IMR-90 (cell line): ENCODE measurements at regions not wholly inside any gene's neighbourhood (a gene's known extent, or its start where the extent isn't known, plus 50 kb on each side); places are given as distances from the start of the nearest gene placed in this dataset.

ENCODE experiments used
- ATAC-seq: fragments of 200-7000 bp; cut with Tn5 transposase; 2 replicates; pipeline ENCODE4 v1.9.1; 2020; ENCODE audit warnings: low read depth, mild to moderate bottlenecking, moderate library complexity
- BruUV-seq: library from RNA; stranded (reverse); fragments of 400-500 nt; replicated peaks from 2 replicates; lab custom pipeline; 2021; lab: Mats Ljungman, UMichigan
- CTCF ChIA-PET: fragments of 300-600 bp; formaldehyde crosslinking; extraction: SDS; loops from one replicate; lab custom pipeline; 2021; ENCODE audit warnings: antibody characterized with exemption; lab: Yijun Ruan, JAX
- POLR2A ChIA-PET: fragments of 300-600 bp; sonication (Branson Sonifier 250); formaldehyde crosslinking; loops from one replicate; lab custom pipeline; 2022; ENCODE audit warnings: antibody characterized with exemption; ENCODE audit not compliant: unreplicated experiment; lab: Charles Lee
- DNase-seq: peaks from one replicate; pipeline ENCODE4 v3.0.0; 2013
- H2AFZ ChIP-seq: replicated peaks from 2 replicates; pipeline ENCODE3; 2013; ENCODE audit warnings: low read length, mild to moderate bottlenecking; ENCODE audit not compliant: poor library complexity
- H2AK5ac ChIP-seq: 2 replicates; pipeline ENCODE4 v1.6.1; 2013; ENCODE audit warnings: low read depth, low read length, inconsistent platforms
- H2AK9ac ChIP-seq: replicated peaks from 2 replicates; pipeline ENCODE3; 2013; ENCODE audit warnings: mild to moderate bottlenecking, low read depth, low read length, moderate library complexity; ENCODE audit not compliant: poor library complexity
- H2BK120ac ChIP-seq: 2 replicates; pipeline ENCODE4 v1.6.1; 2013; ENCODE audit warnings: low read depth, low read length, inconsistent platforms
- H2BK15ac ChIP-seq: 3 replicates; pipeline ENCODE4 v1.6.1; 2013; ENCODE audit warnings: low read depth, low read length, inconsistent platforms
- H2BK20ac ChIP-seq: 2 replicates; pipeline ENCODE4 v1.6.1; 2013; ENCODE audit warnings: low read depth, mild to moderate bottlenecking, inconsistent platforms, low read length, moderate library complexity
- H2BK5ac ChIP-seq: 2 replicates; pipeline ENCODE4 v1.6.1; 2013; ENCODE audit warnings: mild to moderate bottlenecking, low read depth, low read length, inconsistent platforms; ENCODE audit not compliant: poor library complexity, severe bottlenecking
- H3K14ac ChIP-seq: replicated peaks from 2 replicates; pipeline ENCODE4 v1.6.1; 2013; ENCODE audit warnings: low read depth, low read length, inconsistent platforms
- H3K18ac ChIP-seq: 2 replicates; pipeline ENCODE4 v1.6.1; 2013; ENCODE audit warnings: low read depth, low read length, control low read depth
- H3K23ac ChIP-seq: 2 replicates; pipeline ENCODE4 v1.6.1; 2013; ENCODE audit warnings: low read depth, low read length, inconsistent platforms
- H3K27ac ChIP-seq: 2 replicates; pipeline ENCODE4 v1.5.1; 2013; ENCODE audit warnings: mild to moderate bottlenecking, control low read depth, low read length; ENCODE audit not compliant: insufficient read depth
- H3K27me3 ChIP-seq: 2 replicates; pipeline ENCODE4 v1.6.1; 2013; ENCODE audit warnings: low read length; ENCODE audit not compliant: control insufficient read depth, insufficient read depth
- H3K36me3 ChIP-seq: 2 replicates; pipeline ENCODE4 v1.6.1; 2013; ENCODE audit warnings: low read length, mixed read lengths; ENCODE audit not compliant: control insufficient read depth, insufficient read depth
- H3K4ac ChIP-seq: 2 replicates; pipeline ENCODE4 v1.6.1; 2013; ENCODE audit warnings: low read depth, low read length, inconsistent platforms
- H3K4me1 ChIP-seq: 2 replicates; pipeline ENCODE4 v1.6.1; 2013; ENCODE audit warnings: low read length, mixed read lengths; ENCODE audit not compliant: control insufficient read depth, insufficient read depth
- H3K4me2 ChIP-seq: 2 replicates; pipeline ENCODE4 v1.6.1; 2013; ENCODE audit warnings: low read depth, mild to moderate bottlenecking, control low read depth, low read length, moderate library complexity
- H3K4me3 ChIP-seq: 2 replicates; pipeline ENCODE4 v1.5.1; 2013; ENCODE audit warnings: low read depth, mild to moderate bottlenecking, control low read depth, low read length, moderate library complexity; ENCODE audit not compliant: insufficient read depth
- H3K56ac ChIP-seq: 2 replicates; pipeline ENCODE4 v1.6.1; 2013; ENCODE audit warnings: low read length, inconsistent platforms; ENCODE audit not compliant: insufficient read depth; ENCODE audit errors: extremely low read depth
- H3K79me1 ChIP-seq, 2 experiments: 2 replicates each; pipeline ENCODE4 v1.6.1; 2013; ENCODE audit warnings: low read length in 2 of 2, inconsistent platforms in 1 of 2, low read depth in 1 of 2
- H3K9ac ChIP-seq: 2 replicates; pipeline ENCODE4 v1.6.1; 2013; ENCODE audit warnings: low read depth, low read length, control low read depth
- H3K9me1 ChIP-seq: 2 replicates; pipeline ENCODE4 v1.6.1; 2013; ENCODE audit warnings: low read length, inconsistent platforms; ENCODE audit not compliant: insufficient read depth
- H3K9me3 ChIP-seq: 2 replicates; pipeline ENCODE4 v1.6.1; 2013; ENCODE audit warnings: low read length; ENCODE audit not compliant: control insufficient read depth, insufficient read depth
- H4K20me1 ChIP-seq: 2 replicates; pipeline ENCODE4 v1.6.1; 2013; ENCODE audit warnings: low read length, inconsistent platforms; ENCODE audit not compliant: insufficient read depth
- H4K5ac ChIP-seq: 2 replicates; pipeline ENCODE4 v1.6.1; 2013; ENCODE audit warnings: mild to moderate bottlenecking, low read depth, low read length, control low read depth
- H4K8ac ChIP-seq, 2 experiments: 2 replicates each; pipeline ENCODE4 v1.6.1; 2013; ENCODE audit warnings: low read depth in 2 of 2, low read length in 2 of 2, control low read depth in 1 of 2, inconsistent platforms in 1 of 2
- H4K91ac ChIP-seq: 2 replicates; pipeline ENCODE4 v1.6.1; 2013; ENCODE audit warnings: low read depth, low read length, inconsistent platforms; ENCODE audit not compliant: insufficient read depth
- BHLHE40 ChIP-seq: fragments of 150-350 bp; IDR thresholded peaks from 2 replicates; pipeline ENCODE4 v1.6.1; 2016; ENCODE audit warnings: mild to moderate bottlenecking, low read depth, low read length
- CEBPB ChIP-seq: IDR thresholded peaks from 2 replicates; pipeline ENCODE4 v1.6.1; 2012; ENCODE audit warnings: low read depth, low read length, improper control_type of control experiment
- CHD1 ChIP-seq: IDR thresholded peaks from 2 replicates; pipeline ENCODE4 v1.6.1; 2012; ENCODE audit warnings: low read depth, low read length, improper control_type of control experiment
- FOS ChIP-seq: fragments of 150-350 bp; IDR thresholded peaks from 2 replicates; pipeline ENCODE4 v1.6.1; 2016; ENCODE audit warnings: low read depth, low read length
- MAFK ChIP-seq: IDR thresholded peaks from 2 replicates; pipeline ENCODE4 v1.6.1; 2012; ENCODE audit warnings: low read depth, low read length, improper control_type of control experiment
- MAZ ChIP-seq: IDR thresholded peaks from 2 replicates; pipeline ENCODE4 v1.6.1; 2012; ENCODE audit warnings: low read depth, mild to moderate bottlenecking, low read length, improper control_type of control experiment, moderate library complexity, borderline replicate concordance
- MXI1 ChIP-seq: IDR thresholded peaks from 2 replicates; pipeline ENCODE4 v1.6.1; 2012; ENCODE audit warnings: low read depth, mild to moderate bottlenecking, low read length, moderate library complexity, borderline replicate concordance
- POLR2A ChIP-seq: IDR thresholded peaks from 2 replicates; pipeline ENCODE4 v1.6.1; 2012; ENCODE audit warnings: mild to moderate bottlenecking, low read depth, low read length
- RAD21 ChIP-seq: IDR thresholded peaks from 2 replicates; pipeline ENCODE4 v1.6.1; 2012; ENCODE audit warnings: low read length, improper control_type of control experiment
- RCOR1 ChIP-seq: IDR thresholded peaks from 2 replicates; pipeline ENCODE4 v1.6.1; 2012; ENCODE audit warnings: mild to moderate bottlenecking, low read length, improper control_type of control experiment; ENCODE audit not compliant: insufficient replicate concordance
- RFX5 ChIP-seq: IDR thresholded peaks from 2 replicates; pipeline ENCODE4 v1.8.0; 2012; ENCODE audit warnings: low read depth, mild to moderate bottlenecking, low read length, moderate library complexity
- SMC3 ChIP-seq: fragments of 150-350 bp; IDR thresholded peaks from 2 replicates; pipeline ENCODE4 v1.6.1; 2016; ENCODE audit warnings: low read depth, mild to moderate bottlenecking, antibody characterized with exemption, low read length, moderate library complexity
- USF2 ChIP-seq: fragments of 150-350 bp; IDR thresholded peaks from 2 replicates; pipeline ENCODE4 v1.6.1; 2017; ENCODE audit warnings: mild to moderate bottlenecking, antibody characterized with exemption, low read length, low read depth
- WGBS, 2 experiments: methylation state at CpG; one replicate each; pipeline versions ENCODE4 v1.1.5 to v1.1.7; 2013; ENCODE audit warnings: missing lambda C conversion rate in 2 of 2; ENCODE audit not compliant: insufficient read length in 1 of 2; ENCODE audit errors: extremely low coverage in 2 of 2; 5-methylcytosine and 5-hydroxymethylcytosine counted together
- dilution Hi-C: fragments of 300-500 bp; cut with HindIII; formaldehyde crosslinking; loops from one replicate; pipeline ENCODE4 v1.14.3; 2018; ENCODE audit warnings: low sequenced_read_pairs; ENCODE audit not compliant: unreplicated experiment
- in situ Hi-C: fragments of 300-500 bp; cut with MboI; formaldehyde crosslinking; loops from 3 replicates; pipeline ENCODE4 v1.14.3; 2019; ENCODE audit warnings: low sequenced_read_pairs, inconsistent platforms, mixed read lengths
- intact Hi-C: fragments of 100-400 bp; cut with micrococcal nuclease; formaldehyde crosslinking; loops from 2 replicates; pipeline ENCODE4 v1.10.0; 2022

GRCh38 chr5:174316326-174316725 is 270.8 kb downstream of the NSG2 start:
- peaks cover 2% of the 10 kb centered on the region; the same call in 1 of the 2 replicates for H3K4me1 ChIP-seq
- peaks cover 18% of the 10 kb centered on the region; the same call in 1 of the 2 replicates for H3K27me3 ChIP-seq
- H4K8ac ChIP-seq = no peak overlapping the region
- no peaks in the 10 kb centered on the region for H3K36me3 ChIP-seq
- no peaks in the 10 kb centered on the region for H4K20me1 ChIP-seq
- H3K9ac ChIP-seq = no peak overlapping the region
- ChIA-PET CTCF (interaction anchor here (1.8 kb wide), 1 partner anchor 700 kb away, joined by 8 read pairs; the partner anchor contains the start of gene BOD1), POLR2A (no interaction called here)
- H2AFZ ChIP-seq = no peak overlapping the region
- no peak for TF ChIP-seq USF2
- TF ChIP-seq CHD1 = no peak
- no peak for TF ChIP-seq BHLHE40
- TF ChIP-seq POLR2A = no peak
- TF ChIP-seq MAZ = no peak
- no peak for TF ChIP-seq MAFK
- TF ChIP-seq FOS = no peak
- no peak for TF ChIP-seq RFX5
- TF ChIP-seq SMC3 = no peak
- no peak for TF ChIP-seq RCOR1
- no peak for TF ChIP-seq CEBPB
- TF ChIP-seq MXI1 = no peak
- no peak for TF ChIP-seq RAD21
- H2AK9ac ChIP-seq = no peak overlapping the region
- H4K91ac ChIP-seq = no peak overlapping the region
- H2BK20ac ChIP-seq = no peak overlapping the region
- no peak overlapping the region for H3K56ac ChIP-seq
- no peak overlapping the region for H3K4ac ChIP-seq
- no peak overlapping the region for H2BK5ac ChIP-seq
- no peaks in the 10 kb centered on the region for H3K9me1 ChIP-seq
- H2BK15ac ChIP-seq = no peak overlapping the region
- BruUV-seq = no TSS peak
- DNase-seq = no peak
- H3K9me3 ChIP-seq = no peaks in the 10 kb centered on the region
- no peak overlapping the region for H3K4me2 ChIP-seq
- H3K14ac ChIP-seq = no peak overlapping the region
- 80% methylated on average over 1 of the region's 6 CpGs; no CpG with 5 or more reads in 1 of the 2 experiments for WGBS, 2 experiments
- H3K4me3 ChIP-seq = no peak overlapping the region
- ATAC-seq = no peak
- H3K27ac ChIP-seq = no peak overlapping the region
- H2AK5ac ChIP-seq = no peak overlapping the region
- no peak overlapping the region for H2BK120ac ChIP-seq
- no peaks in the 10 kb centered on the region for H3K79me1 ChIP-seq
- intact Hi-C loops = loop anchor here (10.0 kb wide), 1 partner anchor 402 kb away; no protein-coding TSS in a partner anchor
- no peak overlapping the region for H3K18ac ChIP-seq
- in situ Hi-C loops = loop anchor here (5.0 to 25.0 kb wide), 4 partner anchors 342 to 1154 kb away; no protein-coding TSS in a partner anchor
- no peak overlapping the region for H3K23ac ChIP-seq
- H4K5ac ChIP-seq = no peak overlapping the region
- dilution Hi-C loops = no loop called here
